CD4-positive, alpha-beta T cell (primary cell): ENCODE measurements at regions not wholly inside any gene's neighbourhood (a gene's known extent, or its start where the extent isn't known, plus 50 kb on each side); places are given as distances from the start of the nearest gene placed in this dataset.

Experiments used
- ATAC-seq: fragments of 200-7000 bp; cut with Tn5 transposase; one replicate; pipeline ENCODE4 v1.10.0; 2022; ENCODE audit warnings: mild to moderate bottlenecking; ENCODE audit not compliant: poor library complexity
- CTCF ChIA-PET: fragments of 350-600 bp; sonication (Branson Sonifier 250); formaldehyde crosslinking; loops from one replicate; lab custom pipeline; 2021; ENCODE audit warnings: antibody characterized with exemption, inconsistent platforms; lab: Charles Lee
- POLR2A ChIA-PET: fragments of 350-600 bp; sonication (Branson Sonifier 250); formaldehyde crosslinking; loops from one replicate; lab custom pipeline; 2021; ENCODE audit warnings: antibody characterized with exemption, inconsistent platforms; lab: Charles Lee
- DNase-seq, 14 experiments: peaks; one replicate each; pipeline ENCODE4 v3.0.0-alpha.2; 2013 to 2020; ENCODE audit warnings: mixed read lengths in 2 of 14
- H3K27ac ChIP-seq, 2 donors: one replicate each; pipeline versions ENCODE4 v1.5.1 to v1.7.0; 2013; ENCODE audit warnings: low read length in 2 of 2, low read depth in 1 of 2, mild to moderate bottlenecking in 1 of 2
- H3K27me3 ChIP-seq, 2 experiments: 1 replicate in 1 of 2; 2 replicates in 1 of 2; pipeline versions ENCODE4 v1.6.1 to v1.7.0; 2013; ENCODE audit warnings: low read length in 2 of 2, control low read depth in 1 of 2, mild to moderate bottlenecking in 1 of 2, moderate library complexity in 1 of 2; ENCODE audit not compliant: insufficient read depth in 2 of 2, control insufficient read depth in 1 of 2
- H3K36me3 ChIP-seq: one replicate; pipeline ENCODE4 v1.6.1; 2013; ENCODE audit warnings: low read length, control low read depth; ENCODE audit not compliant: insufficient read depth
- H3K4me1 ChIP-seq: one replicate; pipeline ENCODE4 v1.6.1; 2013; ENCODE audit warnings: low read length, control low read depth; ENCODE audit not compliant: insufficient read depth
- H3K4me3 ChIP-seq: one replicate; pipeline ENCODE4 v1.5.1; 2013; ENCODE audit warnings: mild to moderate bottlenecking, low read length, moderate library complexity
- H3K9me3 ChIP-seq, 2 experiments: 1 replicate in 1 of 2; 2 replicates in 1 of 2; pipeline versions ENCODE4 v1.6.1 to v1.7.0; 2013; ENCODE audit warnings: low read length in 2 of 2, mild to moderate bottlenecking in 2 of 2, control low read depth in 1 of 2, moderate library complexity in 1 of 2; ENCODE audit not compliant: control insufficient read depth in 1 of 2, insufficient read depth in 1 of 2
- H3K27ac Mint-ChIP-seq: one replicate; pipeline ENCODE4 v1.8.0; 2020; ENCODE audit warnings: mixed read lengths
- H3K27me3 Mint-ChIP-seq: one replicate; pipeline ENCODE4 v1.8.0; 2021; ENCODE audit warnings: mixed read lengths
- H3K36me3 Mint-ChIP-seq: one replicate; pipeline ENCODE4 v1.8.0; 2021; ENCODE audit warnings: low read depth, mixed read lengths
- H3K4me1 Mint-ChIP-seq: one replicate; pipeline ENCODE4 v1.8.0; 2021; ENCODE audit warnings: low read depth, mixed read lengths
- H3K4me3 Mint-ChIP-seq: one replicate; pipeline ENCODE4 v1.8.0; 2020; ENCODE audit warnings: mild to moderate bottlenecking, mixed read lengths
- H3K9me3 Mint-ChIP-seq: one replicate; pipeline ENCODE4 v1.8.0; 2020; ENCODE audit warnings: mixed read lengths
- CTCF ChIP-seq: fragments of 200-600 bp; IDR thresholded peaks from one replicate; pipeline ENCODE4 v1.8.0; 2022; ENCODE audit warnings: antibody characterized with exemption, mild to moderate bottlenecking
- intact Hi-C, 2 experiments: fragments of 100-400 bp; cut with DNase I in 1 of 2; cut with micrococcal nuclease in 1 of 2; formaldehyde crosslinking; loops; one replicate each; pipeline versions ENCODE4 v1.15.1 to v1.9.0; 2023 to 2025; cut with DNase I, micrococcal nuclease

DNA sequence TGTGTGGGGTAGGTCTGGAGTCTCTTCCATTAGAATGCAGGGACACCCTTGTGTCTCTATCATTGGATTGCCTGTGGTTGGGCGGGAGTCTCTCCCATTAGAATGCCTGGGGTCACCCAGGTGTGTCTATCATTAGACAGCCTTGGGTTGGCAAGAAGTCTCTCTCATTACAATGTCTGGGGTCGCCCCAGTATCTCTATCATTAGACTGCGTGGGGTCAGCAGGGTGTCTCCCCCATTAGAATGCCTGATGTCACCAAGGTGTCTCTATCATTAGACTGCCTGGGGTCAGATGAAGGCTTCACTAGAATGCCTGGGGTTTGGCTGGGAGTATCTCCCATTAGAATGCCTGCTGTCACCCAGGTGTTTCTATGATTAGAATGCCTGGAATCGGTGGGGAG lies 1539.0 kb downstream of the UQCRFS1 start:
- no peaks in the 10 kb centered on the region for H3K27me3 ChIP-seq
- H3K27ac ChIP-seq, result no peak overlapping the region
- CTCF ChIA-PET, result no interaction called here
- TF ChIP-seq CTCF, result no peak
- no peaks in the 10 kb centered on the region for H3K4me1 ChIP-seq
- H3K36me3 Mint-ChIP-seq, result peaks cover 8% of the 10 kb centered on the region
- ATAC-seq, result no peak
- no peaks in the 10 kb centered on the region for H3K36me3 ChIP-seq
- POLR2A ChIA-PET, result no interaction called here
- DNase-seq, result no peak
- intact Hi-C loops, result no loop called here
- H3K27me3 Mint-ChIP-seq, result no peaks in the 10 kb centered on the region
- H3K4me3 ChIP-seq, result no peak overlapping the region
- H3K9me3 ChIP-seq, result peaks cover 7 to 11% of the 10 kb centered on the region in 2 experiments
- no peak overlapping the region for H3K27ac Mint-ChIP-seq
- no peaks in the 10 kb centered on the region for H3K4me1 Mint-ChIP-seq
- H3K9me3 Mint-ChIP-seq, result peaks cover 33% of the 10 kb centered on the region
- H3K4me3 Mint-ChIP-seq, result no peak overlapping the region

DNA sequence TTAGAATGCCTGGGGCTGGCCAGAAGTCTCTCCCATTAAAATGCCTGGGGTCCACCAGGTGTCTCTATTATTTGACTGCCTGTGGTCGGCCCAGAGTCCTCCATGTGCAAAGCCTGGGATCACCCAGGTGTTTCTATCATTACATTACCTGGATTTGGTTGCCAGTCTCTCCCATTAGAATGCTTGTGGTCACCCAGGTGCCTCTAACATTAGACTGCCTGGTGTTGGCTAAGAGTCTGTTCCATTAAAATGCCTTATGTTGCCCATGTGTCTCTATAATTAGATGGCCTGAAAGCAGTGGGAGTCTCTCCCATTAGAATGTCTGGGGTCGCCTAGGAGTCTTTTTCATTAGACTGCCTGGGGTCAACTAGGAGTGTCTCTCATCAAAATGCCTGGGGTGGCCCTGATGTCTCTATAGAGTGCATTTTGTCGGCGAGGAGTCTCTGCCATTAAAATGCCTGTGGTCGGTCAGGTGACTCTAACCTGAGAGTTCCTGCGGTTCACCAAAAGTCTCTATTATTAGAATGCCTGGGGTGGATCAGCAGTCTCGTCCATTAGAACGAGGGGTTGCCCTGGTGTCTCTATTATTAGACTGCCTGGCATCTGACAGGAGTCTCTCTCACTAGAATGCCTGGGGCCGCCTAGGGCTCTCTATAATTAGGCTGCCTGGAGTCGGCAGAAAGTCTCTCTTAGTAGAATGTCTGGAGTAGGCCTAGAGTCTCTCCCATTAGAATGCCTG lies 1540.5 kb downstream of the UQCRFS1 start:
- no peak overlapping the region for H3K27ac ChIP-seq
- CTCF ChIA-PET, result no interaction called here
- no peak overlapping the region for H3K4me3 Mint-ChIP-seq
- H3K4me1 Mint-ChIP-seq, result no peaks in the 10 kb centered on the region
- H3K4me3 ChIP-seq, result no peak overlapping the region
- H3K27me3 ChIP-seq, result no peaks in the 10 kb centered on the region
- peaks cover 8% of the 10 kb centered on the region for H3K36me3 Mint-ChIP-seq
- intact Hi-C loops, result no loop called here
- H3K9me3 Mint-ChIP-seq, result peaks cover 26% of the 10 kb centered on the region
- H3K4me1 ChIP-seq, result no peaks in the 10 kb centered on the region
- POLR2A ChIA-PET, result no interaction called here
- H3K36me3 ChIP-seq, result no peaks in the 10 kb centered on the region
- no peaks in the 10 kb centered on the region for H3K27me3 Mint-ChIP-seq
- ATAC-seq (no peak), DNase-seq (no peak)
- no peak overlapping the region for H3K27ac Mint-ChIP-seq
- TF ChIP-seq CTCF, result no peak
- H3K9me3 ChIP-seq, result peaks cover 7 to 11% of the 10 kb centered on the region in 2 experiments

DNA sequence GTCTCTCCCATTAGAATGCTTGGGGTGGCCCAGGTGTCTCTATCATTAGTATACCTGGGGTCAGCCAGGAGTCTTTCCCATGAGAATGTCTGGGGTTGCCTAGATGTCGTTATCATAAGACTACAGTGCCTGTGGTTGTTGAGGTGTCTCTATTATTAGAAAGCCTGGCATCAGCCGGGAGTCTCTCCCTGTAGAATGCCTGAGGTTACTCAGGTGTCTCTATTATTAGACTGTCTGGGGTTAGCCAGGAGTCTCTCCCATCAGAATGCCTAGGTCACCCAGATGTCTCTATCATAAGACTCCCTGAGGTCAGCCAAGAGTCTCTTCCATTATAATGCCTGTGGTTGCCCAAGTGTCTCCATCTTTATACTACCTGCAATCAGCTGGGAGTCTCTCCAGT lies 1541.1 kb downstream of the UQCRFS1 start:
- DNase-seq, result no peak
- Mint-ChIP-seq H3K4me3 (no peak overlapping the region), H3K4me1 (no peaks in the 10 kb centered on the region), H3K27me3 (no peaks in the 10 kb centered on the region), H3K9me3 (peaks cover 23% of the 10 kb centered on the region), H3K36me3 (peaks cover 8% of the 10 kb centered on the region), H3K27ac (no peak overlapping the region)
- POLR2A ChIA-PET, result no interaction called here
- no peaks in the 10 kb centered on the region for H3K27me3 ChIP-seq
- H3K9me3 ChIP-seq, result peaks cover 7 to 11% of the 10 kb centered on the region in 2 experiments
- H3K36me3 ChIP-seq, result no peaks in the 10 kb centered on the region
- CTCF ChIA-PET, result no interaction called here
- ATAC-seq, result no peak
- no peak overlapping the region for H3K4me3 ChIP-seq
- H3K27ac ChIP-seq, result no peak overlapping the region
- intact Hi-C loops, result no loop called here
- H3K4me1 ChIP-seq, result no peaks in the 10 kb centered on the region
- no peak for TF ChIP-seq CTCF
